HEK293 (cell line): ENCODE measurements at regions not wholly inside any gene's neighbourhood (a gene's known extent, or its start where the extent isn't known, plus 50 kb on each side); places are given as distances from the start of the nearest gene placed in this dataset.

Experiments used
- CTCF ChIA-PET: fragments of 350-600 bp; formaldehyde crosslinking; extraction: SDS; loops from one replicate; lab custom pipeline; 2021; ENCODE audit warnings: antibody characterized with exemption; lab: Yijun Ruan, JAX
- POLR2A ChIA-PET: fragments of 300-600 bp; formaldehyde crosslinking; extraction: SDS; loops from one replicate; lab custom pipeline; 2020; ENCODE audit warnings: antibody characterized with exemption, inconsistent platforms; lab: Yijun Ruan, JAX
- H3K27ac ChIP-seq: fragments of 200-500 bp; sonication (Bioruptor generic); 2 replicates; pipeline ENCODE4 v1.5.1; 2014; ENCODE audit warnings: low read depth, low read length, control low read depth, inconsistent platforms; ENCODE audit errors: extremely low read depth
- H3K36me3 ChIP-seq, 2 experiments: fragments of 200-500 bp in 1 of 2; sonication (Bioruptor generic) in 1 of 2; 1 replicate in 1 of 2; 2 replicates in 1 of 2; pipeline ENCODE4 v1.5.1; 2014 to 2017; ENCODE audit warnings: inconsistent platforms in 2 of 2, low read length in 2 of 2; ENCODE audit not compliant: control insufficient read depth in 2 of 2, insufficient read depth in 1 of 2
- H3K4me1 ChIP-seq: fragments of 200-500 bp; sonication (Bioruptor generic); 2 replicates; pipeline ENCODE4 v1.5.1; 2014; ENCODE audit warnings: mild to moderate bottlenecking, low read length, inconsistent platforms; ENCODE audit not compliant: control insufficient read depth, insufficient read depth
- H3K4me3 ChIP-seq: 2 replicates; pipeline ENCODE4 v1.5.1; 2011; ENCODE audit warnings: low read depth, mild to moderate bottlenecking, control low read depth, low read length, moderate library complexity
- H3K9me3 ChIP-seq: fragments of 200-500 bp; sonication (Bioruptor generic); 2 replicates; pipeline ENCODE4 v1.5.1; 2014; ENCODE audit warnings: low read depth, low read length, inconsistent platforms; ENCODE audit not compliant: control insufficient read depth, insufficient read depth
- MEIS1 ChIP-seq: sonication (generic); formaldehyde crosslinking; IDR thresholded peaks from 2 replicates; pipeline ENCODE4 v1.8.1; 2022; ENCODE audit warnings: missing genetic modification reagents, mild to moderate bottlenecking, borderline replicate concordance
- OVOL3 ChIP-seq: fragments of 450-650 bp; formaldehyde crosslinking; IDR thresholded peaks from 2 replicates; pipeline ENCODE4 v1.5.1; 2016; ENCODE audit warnings: missing biosample characterization, missing genetic modification characterization
- SALL2 ChIP-seq: fragments of 450-650 bp; formaldehyde crosslinking; IDR thresholded peaks from 2 replicates; pipeline ENCODE4 v1.5.0; 2017; ENCODE audit warnings: missing biosample characterization, mild to moderate bottlenecking, missing genetic modification characterization, borderline replicate concordance
- ZNF133 ChIP-seq: fragments of 450-650 bp; formaldehyde crosslinking; IDR thresholded peaks from 2 replicates; pipeline ENCODE4 v1.5.1; 2016; ENCODE audit warnings: missing biosample characterization, missing genetic modification characterization
- ZNF26 ChIP-seq: fragments of 450-650 bp; formaldehyde crosslinking; IDR thresholded peaks from 2 replicates; pipeline ENCODE4 v1.5.1; 2016; ENCODE audit warnings: missing biosample characterization, missing genetic modification characterization
- ZNF280D ChIP-seq: fragments of 450-650 bp; formaldehyde crosslinking; IDR thresholded peaks from 2 replicates; pipeline ENCODE4 v1.5.1; 2016; ENCODE audit warnings: missing biosample characterization, missing genetic modification characterization
- ZNF335 ChIP-seq: fragments of 450-650 bp; formaldehyde crosslinking; conservative IDR thresholded peaks from 2 replicates; pipeline ENCODE4 v1.5.1; 2016; ENCODE audit warnings: missing biosample characterization, missing genetic modification characterization
- ZNF449 ChIP-seq: fragments of 450-650 bp; formaldehyde crosslinking; IDR thresholded peaks from 2 replicates; pipeline ENCODE4 v1.5.1; 2017; ENCODE audit warnings: missing biosample characterization, mild to moderate bottlenecking, missing genetic modification characterization, moderate library complexity
- ZNF544 ChIP-seq: fragments of 450-650 bp; formaldehyde crosslinking; IDR thresholded peaks from 2 replicates; pipeline ENCODE4 v1.5.0; 2017; ENCODE audit warnings: missing biosample characterization, missing genetic modification characterization
- ZNF560 ChIP-seq: fragments of 450-650 bp; formaldehyde crosslinking; IDR thresholded peaks from 2 replicates; pipeline ENCODE4 v1.5.1; 2017; ENCODE audit warnings: missing biosample characterization, missing genetic modification characterization, borderline replicate concordance
- ZNF623 ChIP-seq: fragments of 450-650 bp; formaldehyde crosslinking; IDR thresholded peaks from 2 replicates; pipeline ENCODE4 v1.5.1; 2016; ENCODE audit warnings: missing biosample characterization, missing genetic modification characterization
- ZNF677 ChIP-seq: fragments of 450-650 bp; IDR thresholded peaks from 2 replicates; pipeline ENCODE4 v1.5.0; 2018; ENCODE audit warnings: missing biosample characterization, mild to moderate bottlenecking, missing genetic modification characterization, moderate library complexity
- ZSCAN23 ChIP-seq: fragments of 450-650 bp; formaldehyde crosslinking; IDR thresholded peaks from 2 replicates; pipeline ENCODE4 v1.5.1; 2016; ENCODE audit warnings: missing biosample characterization, missing genetic modification characterization
- ZSCAN5A ChIP-seq: fragments of 450-650 bp; formaldehyde crosslinking; IDR thresholded peaks from 2 replicates; pipeline ENCODE4 v1.5.1; 2016; ENCODE audit warnings: missing biosample characterization, missing genetic modification characterization
- TF ChIP-seq, protein P1 (sequence below): fragments of 450-650 bp; formaldehyde crosslinking; IDR thresholded peaks from 2 replicates; pipeline ENCODE4 v1.5.1; 2016; ENCODE audit warnings: missing biosample characterization, missing genetic modification characterization
- TF ChIP-seq, protein P2 (sequence below): fragments of 450-650 bp; formaldehyde crosslinking; IDR thresholded peaks from 2 replicates; pipeline ENCODE4 v1.5.1; 2017; ENCODE audit warnings: missing biosample characterization, missing genetic modification characterization
- TF ChIP-seq, protein P3 (sequence below): fragments of 450-650 bp; formaldehyde crosslinking; IDR thresholded peaks from 2 replicates; pipeline ENCODE4 v1.5.1; 2016; ENCODE audit warnings: missing biosample characterization, missing genetic modification characterization

- H3K36me3 ChIP-seq: no peaks in the 10 kb centered on the region
- H3K4me3 ChIP-seq: no peak overlapping the region
- no peak overlapping the region for H3K27ac ChIP-seq
- TF ChIP-seq, protein P1, sequence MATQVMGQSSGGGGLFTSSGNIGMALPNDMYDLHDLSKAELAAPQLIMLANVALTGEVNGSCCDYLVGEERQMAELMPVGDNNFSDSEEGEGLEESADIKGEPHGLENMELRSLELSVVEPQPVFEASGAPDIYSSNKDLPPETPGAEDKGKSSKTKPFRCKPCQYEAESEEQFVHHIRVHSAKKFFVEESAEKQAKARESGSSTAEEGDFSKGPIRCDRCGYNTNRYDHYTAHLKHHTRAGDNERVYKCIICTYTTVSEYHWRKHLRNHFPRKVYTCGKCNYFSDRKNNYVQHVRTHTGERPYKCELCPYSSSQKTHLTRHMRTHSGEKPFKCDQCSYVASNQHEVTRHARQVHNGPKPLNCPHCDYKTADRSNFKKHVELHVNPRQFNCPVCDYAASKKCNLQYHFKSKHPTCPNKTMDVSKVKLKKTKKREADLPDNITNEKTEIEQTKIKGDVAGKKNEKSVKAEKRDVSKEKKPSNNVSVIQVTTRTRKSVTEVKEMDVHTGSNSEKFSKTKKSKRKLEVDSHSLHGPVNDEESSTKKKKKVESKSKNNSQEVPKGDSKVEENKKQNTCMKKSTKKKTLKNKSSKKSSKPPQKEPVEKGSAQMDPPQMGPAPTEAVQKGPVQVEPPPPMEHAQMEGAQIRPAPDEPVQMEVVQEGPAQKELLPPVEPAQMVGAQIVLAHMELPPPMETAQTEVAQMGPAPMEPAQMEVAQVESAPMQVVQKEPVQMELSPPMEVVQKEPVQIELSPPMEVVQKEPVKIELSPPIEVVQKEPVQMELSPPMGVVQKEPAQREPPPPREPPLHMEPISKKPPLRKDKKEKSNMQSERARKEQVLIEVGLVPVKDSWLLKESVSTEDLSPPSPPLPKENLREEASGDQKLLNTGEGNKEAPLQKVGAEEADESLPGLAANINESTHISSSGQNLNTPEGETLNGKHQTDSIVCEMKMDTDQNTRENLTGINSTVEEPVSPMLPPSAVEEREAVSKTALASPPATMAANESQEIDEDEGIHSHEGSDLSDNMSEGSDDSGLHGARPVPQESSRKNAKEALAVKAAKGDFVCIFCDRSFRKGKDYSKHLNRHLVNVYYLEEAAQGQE: no peak
- 0 out of 2 replicates have a peak, but pooled peaks have one; percentile 27 for TF ChIP-seq ZNF335 (tag by site-specific recombination)
- TF ChIP-seq ZNF280D (tag by site-specific recombination): no peak
- no peak for TF ChIP-seq ZNF544
- TF ChIP-seq ZSCAN5A: no peak
- TF ChIP-seq MEIS1: no peak
- no peak for TF ChIP-seq ZNF26 (tag by site-specific recombination)
- ChIA-PET POLR2A (no interaction called here), CTCF (interaction anchor here (0.6 to 1.2 kb wide), 2 partner anchors 76 to 330 kb away, joined by 5 to 7 read pairs; no protein-coding TSS in a partner anchor)
- H3K9me3 ChIP-seq: no peaks in the 10 kb centered on the region
- H3K4me1 ChIP-seq: no peaks in the 10 kb centered on the region
These were observed 448.6 kb upstream of the GOLIM4 start for GRCh38 chr3:168544097-168544957.

- H3K27ac ChIP-seq: no peak overlapping the region
- H3K4me3 ChIP-seq: no peak overlapping the region
- ChIA-PET CTCF (no interaction called here), POLR2A (no interaction called here)
- TF ChIP-seq ZNF560 (tag by site-specific recombination) (no peak), OVOL3 (tag by site-specific recombination) (no peak), ZSCAN23 (tag by site-specific recombination) (no peak), ZNF133 (tag by site-specific recombination) (no peak), ZNF449 (no peak), SALL2 (no peak), ZNF677 (tag by site-specific recombination) (no peak), ZNF623 (no peak)
- TF ChIP-seq, protein P2, sequence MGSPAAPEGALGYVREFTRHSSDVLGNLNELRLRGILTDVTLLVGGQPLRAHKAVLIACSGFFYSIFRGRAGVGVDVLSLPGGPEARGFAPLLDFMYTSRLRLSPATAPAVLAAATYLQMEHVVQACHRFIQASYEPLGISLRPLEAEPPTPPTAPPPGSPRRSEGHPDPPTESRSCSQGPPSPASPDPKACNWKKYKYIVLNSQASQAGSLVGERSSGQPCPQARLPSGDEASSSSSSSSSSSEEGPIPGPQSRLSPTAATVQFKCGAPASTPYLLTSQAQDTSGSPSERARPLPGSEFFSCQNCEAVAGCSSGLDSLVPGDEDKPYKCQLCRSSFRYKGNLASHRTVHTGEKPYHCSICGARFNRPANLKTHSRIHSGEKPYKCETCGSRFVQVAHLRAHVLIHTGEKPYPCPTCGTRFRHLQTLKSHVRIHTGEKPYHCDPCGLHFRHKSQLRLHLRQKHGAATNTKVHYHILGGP (tag by site-specific recombination): no peak
- TF ChIP-seq, protein P3, sequence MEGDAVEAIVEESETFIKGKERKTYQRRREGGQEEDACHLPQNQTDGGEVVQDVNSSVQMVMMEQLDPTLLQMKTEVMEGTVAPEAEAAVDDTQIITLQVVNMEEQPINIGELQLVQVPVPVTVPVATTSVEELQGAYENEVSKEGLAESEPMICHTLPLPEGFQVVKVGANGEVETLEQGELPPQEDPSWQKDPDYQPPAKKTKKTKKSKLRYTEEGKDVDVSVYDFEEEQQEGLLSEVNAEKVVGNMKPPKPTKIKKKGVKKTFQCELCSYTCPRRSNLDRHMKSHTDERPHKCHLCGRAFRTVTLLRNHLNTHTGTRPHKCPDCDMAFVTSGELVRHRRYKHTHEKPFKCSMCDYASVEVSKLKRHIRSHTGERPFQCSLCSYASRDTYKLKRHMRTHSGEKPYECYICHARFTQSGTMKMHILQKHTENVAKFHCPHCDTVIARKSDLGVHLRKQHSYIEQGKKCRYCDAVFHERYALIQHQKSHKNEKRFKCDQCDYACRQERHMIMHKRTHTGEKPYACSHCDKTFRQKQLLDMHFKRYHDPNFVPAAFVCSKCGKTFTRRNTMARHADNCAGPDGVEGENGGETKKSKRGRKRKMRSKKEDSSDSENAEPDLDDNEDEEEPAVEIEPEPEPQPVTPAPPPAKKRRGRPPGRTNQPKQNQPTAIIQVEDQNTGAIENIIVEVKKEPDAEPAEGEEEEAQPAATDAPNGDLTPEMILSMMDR: no peak
- H3K36me3 ChIP-seq: no peaks in the 10 kb centered on the region
- H3K4me1 ChIP-seq: no peaks in the 10 kb centered on the region
- no peaks in the 10 kb centered on the region for H3K9me3 ChIP-seq
These were observed 445.0 kb upstream of the GOLIM4 start for GRCh38 chr3:168540726-168541125.
